Stimulated activated CD8-positive, alpha-beta memory T cell treated with anti-CD3 and anti-CD28 coated beads, Interleukin-15, amount 100 ng/mL, for 48 hours (primary cell): ENCODE measurements at regions not wholly inside any gene's neighbourhood (a gene's known extent, or its start where the extent isn't known, plus 50 kb on each side); places are given as distances from the start of the nearest gene placed in this dataset.
"Not testable (repeated sequence)": the region's sequence is repeated elsewhere in the genome, so short reads cannot be mapped to it uniquely, and the experiment has no call there.

ENCODE experiments used
- DNase-seq, 2 donors: peaks; one replicate each; pipeline ENCODE4 v3.0.0-alpha.2; 2020; ENCODE audit warnings: low read depth in 2 of 2

- DNase-seq = no peak
These were observed 94.3 kb downstream of the ASB1 start for GRCh38 chr2:238521002-238521401.

GRCh38 chr2:238521870-238522269 lies 95.1 kb downstream of the ASB1 start:
- no peak for DNase-seq

- no peak for DNase-seq
These were observed 96.7 kb downstream of the ASB1 start for GRCh38 chr2:238523158-238524110.

- no peak for DNase-seq
These were observed 97.8 kb downstream of the ASB1 start for GRCh38 chr2:238524426-238524983.

- no peak for DNase-seq
These were observed 99.3 kb downstream of the ASB1 start for GRCh38 chr2:238525990-238526389.

GRCh38 chr2:238527565-238527964 lies 100.8 kb downstream of the ASB1 start:
- DNase-seq = no peak

- DNase-seq = no peak
These were observed 102.4 kb downstream of the ASB1 start for GRCh38 chr2:238528953-238529781.

GRCh38 chr2:238531017-238531645 lies 104.4 kb downstream of the ASB1 start:
- DNase-seq = not testable (repeated sequence)

- DNase-seq = not testable (repeated sequence)
These were observed 117.0 kb downstream of the ASB1 start for GRCh38 chr2:238543732-238544131.

GRCh38 chr2:238548902-238549462 lies 122.3 kb downstream of the ASB1 start:
- DNase-seq = no peak

GRCh38 chr2:238549866-238550265 lies 123.1 kb downstream of the ASB1 start:
- DNase-seq = no peak

GRCh38 chr2:238551091-238551490 lies 124.4 kb downstream of the ASB1 start:
- DNase-seq = no peak

GRCh38 chr2:238552226-238552625 lies 125.5 kb downstream of the ASB1 start:
- no peak for DNase-seq

GRCh38 chr2:238553159-238553558 lies 126.4 kb downstream of the ASB1 start:
- DNase-seq = no peak

- DNase-seq = no peak
These were observed 128.0 kb downstream of the ASB1 start for GRCh38 chr2:238554468-238555315.

- DNase-seq = no peak
These were observed 129.2 kb downstream of the ASB1 start for GRCh38 chr2:238555786-238556542.

- DNase-seq = no peak
These were observed 130.7 kb downstream of the ASB1 start for GRCh38 chr2:238557431-238557830.

- DNase-seq = no peak
These were observed 131.2 kb downstream of the ASB1 start for GRCh38 chr2:238557936-238558335.

- no peak for DNase-seq
These were observed 131.9 kb downstream of the ASB1 start for GRCh38 chr2:238558456-238559099.
